ENCODE measurements at regions not wholly inside any gene's neighbourhood (a gene's known extent, or its start where the extent isn't known, plus 50 kb on each side); places are given as distances from the start of the nearest gene placed in this dataset.

DNA sequence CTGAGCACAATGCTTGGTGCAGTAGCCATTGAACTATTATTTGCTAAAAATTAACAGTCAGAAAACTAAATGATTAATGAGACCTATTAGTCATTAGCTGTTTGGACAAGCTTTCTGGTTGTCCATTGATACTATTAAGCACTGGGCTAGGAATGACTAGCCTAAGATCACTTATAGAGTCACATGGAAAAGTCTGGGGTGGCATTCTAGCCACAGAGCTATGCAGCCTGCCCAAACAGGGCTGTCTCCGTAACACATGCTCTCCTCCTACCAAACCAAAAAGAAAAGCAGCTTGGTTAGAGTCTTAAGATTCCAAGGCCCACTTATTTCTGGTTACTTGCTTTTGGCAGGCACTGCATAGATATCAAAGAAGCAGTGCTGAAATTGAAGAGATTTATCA lies 193.5 kb upstream of the NBEA start:
- no peak for DNase-seq (ENCODE audit: low spot score)

DNA sequence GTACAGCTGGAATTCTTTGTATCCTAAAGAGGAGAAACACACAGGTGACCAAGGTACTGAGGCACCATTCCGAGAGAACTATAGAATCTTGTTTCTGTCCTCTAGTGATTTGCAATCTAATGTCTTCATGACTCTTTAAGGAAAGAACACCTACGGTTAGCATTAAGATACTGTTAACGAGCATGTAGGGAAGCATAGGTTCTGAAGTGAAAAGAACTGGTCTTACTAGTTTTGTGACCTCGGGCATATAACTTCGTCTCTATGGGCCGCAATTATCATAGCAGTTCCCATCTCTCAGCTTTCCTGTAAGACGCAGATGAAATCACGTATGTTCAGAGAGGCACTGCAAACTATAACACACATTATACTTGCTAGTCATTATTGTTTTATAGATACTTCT lies 193.0 kb upstream of the NBEA start:
- peak; percentile 69 for DNase-seq (ENCODE audit: low spot score)

- peak; percentile 69 for DNase-seq (ENCODE audit: low spot score)
Measured at GRCh38 chr13:34750078-34750931, 191.8 kb upstream of the NBEA start.

GRCh38 chr13:34751044-34751443 lies 191.0 kb upstream of the NBEA start:
- DNase-seq (ENCODE audit: low spot score), result no peak

GRCh38 chr13:34751492-34751891 lies 190.6 kb upstream of the NBEA start:
- DNase-seq (ENCODE audit: low spot score), result no peak

- DNase-seq (ENCODE audit: low spot score), result no peak
Measured at GRCh38 chr13:34752283-34752960, 189.6 kb upstream of the NBEA start.

DNA sequence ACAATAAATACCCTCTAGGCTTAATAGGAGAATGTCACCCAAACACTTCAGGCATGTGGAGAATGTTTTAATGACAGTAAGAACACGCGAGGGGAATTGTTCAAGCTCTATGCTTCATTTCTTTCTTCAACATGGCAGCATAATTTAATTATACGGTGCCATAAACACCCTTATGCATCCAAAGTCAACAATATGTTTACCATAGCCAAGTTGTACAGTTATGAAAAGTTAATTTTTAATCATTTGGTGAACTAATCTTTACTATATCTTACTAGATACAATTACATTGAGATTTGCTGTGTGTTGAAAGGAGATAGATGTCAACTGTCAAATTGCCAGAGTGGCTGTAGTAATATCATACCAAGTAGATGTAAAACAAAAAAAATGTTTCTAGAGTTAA lies 185.9 kb upstream of the NBEA start:
- no peak for DNase-seq (ENCODE audit: low spot score)

DNA sequence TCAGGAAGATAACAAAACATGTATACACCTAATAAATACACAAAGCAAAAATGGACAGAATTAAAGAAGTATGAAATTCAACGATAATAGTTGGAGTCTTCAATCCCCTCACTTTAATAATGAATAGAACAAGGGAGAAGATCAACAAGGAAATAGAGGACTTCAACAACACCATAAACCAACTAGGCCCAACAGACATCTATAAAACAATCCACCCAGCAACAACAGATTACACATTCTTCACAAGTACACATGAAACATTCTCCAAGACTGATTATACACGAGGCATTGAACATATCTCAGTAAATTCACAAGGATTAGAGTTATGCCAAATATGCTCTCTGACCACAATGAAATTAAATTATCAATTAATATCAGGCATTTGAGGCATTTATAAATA lies 185.5 kb upstream of the NBEA start:
- DNase-seq (ENCODE audit: low spot score), result no peak

DNA sequence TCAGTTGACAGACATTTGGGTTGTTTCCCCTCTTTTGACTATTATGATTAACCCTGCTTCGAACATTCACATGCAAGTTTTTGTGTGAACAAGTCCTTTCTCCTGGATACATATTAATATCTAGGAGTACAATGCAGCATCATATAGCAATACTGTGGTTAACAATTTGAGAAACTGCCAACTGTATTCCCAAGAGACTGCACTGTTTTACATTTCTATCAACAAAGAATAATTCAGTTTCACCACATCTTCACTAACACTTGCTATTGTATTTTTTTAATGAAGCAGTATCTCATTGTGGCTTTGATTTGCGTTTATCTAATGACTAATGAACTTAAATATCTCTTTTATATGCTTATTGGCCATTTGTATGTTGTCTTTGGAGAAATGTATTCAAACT lies 184.6 kb upstream of the NBEA start:
- no peak for DNase-seq (ENCODE audit: low spot score)

DNA sequence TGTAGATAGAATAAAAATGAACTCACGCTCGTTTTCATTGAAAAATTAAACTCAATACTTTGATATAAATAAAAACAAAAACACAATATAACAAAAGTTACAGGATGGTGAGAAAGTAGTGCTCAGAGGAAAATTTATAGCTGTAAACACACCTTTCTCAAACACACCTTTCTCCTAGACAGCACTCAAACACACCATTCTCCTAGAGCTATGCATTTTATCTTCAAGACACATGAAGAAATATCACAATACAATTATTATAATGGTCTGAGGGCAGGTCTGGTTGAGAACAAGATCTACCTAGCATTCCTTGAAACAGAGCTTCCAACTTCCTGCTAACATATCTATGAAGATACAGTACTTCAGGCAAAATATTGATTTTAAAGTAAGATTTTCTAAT lies 183.4 kb upstream of the NBEA start:
- DNase-seq (ENCODE audit: low spot score), result no peak

DNA sequence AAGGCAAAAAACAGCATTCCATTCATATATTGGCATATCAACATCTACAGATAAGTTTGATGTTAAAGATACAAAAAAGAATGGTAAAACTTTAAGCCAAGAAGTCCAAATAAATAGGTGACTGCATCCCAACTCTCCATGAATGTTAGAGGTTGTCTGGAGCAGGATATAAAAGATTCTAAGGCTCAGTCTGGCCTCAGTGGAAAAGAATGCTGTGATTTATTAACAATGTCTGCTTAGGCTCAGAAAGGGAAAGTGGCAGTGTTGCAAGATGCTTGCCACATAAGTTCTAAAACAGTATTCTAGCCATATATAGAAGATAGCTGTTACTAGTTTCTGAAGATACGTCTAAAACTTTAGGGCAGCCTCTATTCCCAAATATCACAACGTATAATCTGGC lies 179.8 kb upstream of the NBEA start:
- peak; percentile 94 for DNase-seq (ENCODE audit: low spot score)

- DNase-seq (ENCODE audit: low spot score), result no peak
Measured at GRCh38 chr13:34764246-34764645, 177.8 kb upstream of the NBEA start.

DNA sequence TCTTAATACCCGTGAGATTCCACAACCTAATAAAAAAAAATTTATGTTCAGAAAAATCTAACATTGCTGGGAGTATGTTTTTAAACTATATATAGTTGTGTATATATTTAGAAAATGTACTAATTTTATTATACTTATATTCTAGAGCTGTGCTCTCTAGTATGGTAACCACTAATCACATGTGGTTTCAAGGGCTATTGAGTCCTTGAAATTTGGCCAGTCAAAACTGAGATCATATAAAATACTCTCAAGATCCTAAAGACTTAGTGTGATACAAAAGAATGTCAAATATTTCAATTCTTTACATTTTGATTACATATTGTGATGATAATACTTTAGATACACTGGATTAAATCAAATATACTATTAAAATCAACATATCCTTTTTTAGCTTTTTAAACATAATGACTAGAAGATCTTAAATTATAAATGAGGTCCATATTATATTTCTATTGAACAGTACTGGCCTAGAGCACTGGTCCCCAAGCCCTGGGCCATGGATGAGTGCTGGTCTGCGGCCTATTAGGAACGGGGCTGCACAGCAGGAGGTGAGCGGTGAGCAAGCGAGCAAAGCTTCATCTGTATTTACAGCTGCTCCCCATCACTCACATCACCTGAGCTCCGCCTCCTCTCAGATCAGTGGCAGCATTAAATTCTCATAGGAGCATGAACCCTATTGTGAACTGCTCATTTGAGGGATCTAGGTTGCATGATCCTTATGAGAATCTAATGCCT lies 176.5 kb upstream of the NBEA start:
- DNase-seq (ENCODE audit: low spot score), result no peak

GRCh38 chr13:34767778-34768177 lies 174.3 kb upstream of the NBEA start:
- DNase-seq (ENCODE audit: low spot score), result no peak

GRCh38 chr13:34772206-34772605 lies 169.9 kb upstream of the NBEA start:
- DNase-seq (ENCODE audit: low spot score), result no peak

DNA sequence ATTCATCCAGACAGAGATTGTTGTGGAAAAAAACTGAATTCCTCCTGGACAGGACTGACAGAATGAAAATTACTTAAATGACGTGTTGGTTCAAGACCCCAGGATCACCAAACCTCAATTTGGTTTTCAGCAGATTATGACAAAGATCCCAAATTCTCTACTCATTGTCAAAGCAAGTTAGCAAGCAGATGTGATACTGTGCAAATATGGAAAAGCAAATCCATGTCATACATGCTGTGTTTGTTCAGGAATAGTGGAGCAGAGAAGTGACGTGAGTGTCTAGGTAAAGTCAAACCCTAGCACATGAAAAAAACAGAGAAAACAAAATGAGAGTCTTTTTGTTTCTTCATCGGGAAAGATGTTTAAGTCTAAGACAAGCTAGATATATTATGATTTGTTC lies 169.2 kb upstream of the NBEA start:
- DNase-seq (ENCODE audit: low spot score), result no peak

DNA sequence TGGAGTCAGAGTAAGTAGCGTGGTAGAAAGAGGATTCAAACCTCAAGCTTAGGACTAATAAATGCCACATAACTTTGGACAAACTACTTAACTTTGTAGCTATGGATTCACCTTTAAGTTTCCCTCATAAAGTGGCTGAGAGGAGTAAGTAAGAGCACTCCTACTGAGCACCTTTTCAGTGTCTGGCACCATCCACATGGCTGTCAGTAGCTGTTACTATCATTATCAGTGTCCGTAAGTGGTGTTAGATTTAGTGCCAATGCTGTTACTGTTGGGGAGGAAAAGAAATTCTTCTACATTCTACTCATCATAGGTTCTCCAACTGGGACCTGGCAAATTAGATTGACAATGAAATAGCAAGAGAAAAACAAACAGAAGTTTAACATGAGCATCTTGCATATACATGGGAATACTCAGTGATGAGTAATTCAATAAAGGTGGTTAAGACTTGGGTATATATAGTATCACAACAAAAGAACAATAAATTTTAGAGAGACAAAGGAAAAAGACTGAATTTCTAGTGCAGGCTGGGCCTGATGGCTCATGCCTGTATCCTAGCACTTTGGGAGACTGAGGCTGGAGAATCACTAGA lies 165.6 kb upstream of the NBEA start:
- DNase-seq (ENCODE audit: low spot score), result no peak

DNA sequence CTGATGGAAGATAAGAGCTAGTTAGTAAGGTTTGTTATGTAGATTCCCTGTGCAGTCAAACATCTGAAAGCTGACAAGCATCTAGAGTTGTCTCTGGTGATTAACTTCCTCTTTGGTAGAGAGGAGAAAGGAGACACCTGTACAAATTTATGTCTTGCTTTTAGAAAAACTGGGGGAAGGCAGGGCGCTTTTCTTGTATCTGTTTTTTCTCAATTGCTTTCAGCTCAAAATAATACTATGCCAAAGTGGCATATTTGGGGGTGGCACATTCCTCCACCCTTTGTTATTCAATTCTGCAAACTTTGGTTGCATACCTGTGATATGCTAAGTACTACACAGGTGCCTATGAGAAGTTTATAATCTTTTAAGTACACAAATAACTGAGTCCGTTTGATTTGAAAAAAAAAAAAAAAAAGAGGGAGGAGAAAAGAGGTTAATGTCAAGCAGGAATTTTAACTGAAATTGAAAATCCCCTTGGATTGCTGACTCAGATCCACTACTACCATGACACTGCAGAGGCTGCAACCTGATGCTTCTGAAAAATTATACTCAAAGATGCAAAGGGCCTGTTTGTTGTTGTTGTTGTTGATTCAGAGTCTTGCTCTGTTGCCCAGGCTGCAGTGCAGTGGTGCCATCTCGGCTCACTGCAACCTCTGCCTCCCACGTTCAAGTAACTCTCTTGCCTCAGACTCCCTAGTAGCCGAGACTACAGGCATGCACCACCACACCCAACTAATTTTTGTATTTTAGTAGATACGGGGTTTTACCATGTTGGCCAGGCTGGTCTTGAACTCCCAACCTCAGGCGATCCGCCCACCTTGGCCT lies 164.8 kb upstream of the NBEA start:
- DNase-seq (ENCODE audit: low spot score), result peak; percentile 52

DNA sequence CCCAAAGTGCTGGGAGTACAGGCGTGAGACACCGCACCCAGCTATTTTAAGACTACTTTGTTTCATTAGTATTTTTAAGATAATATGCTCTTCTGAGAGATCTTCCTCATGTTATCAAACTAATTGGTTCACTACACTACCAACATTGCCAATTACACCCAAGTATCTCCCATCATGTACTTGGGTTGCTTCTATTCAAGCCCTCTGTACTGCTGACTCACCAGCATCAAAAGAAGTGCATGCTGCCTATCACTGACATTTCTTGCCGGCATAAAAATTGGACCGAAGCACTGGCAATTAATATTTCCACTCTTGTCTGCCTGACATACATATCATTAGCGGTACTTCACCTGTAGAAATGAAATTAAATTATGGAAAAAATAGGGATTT lies 164.2 kb upstream of the NBEA start:
- DNase-seq (ENCODE audit: low spot score), result no peak

GRCh38 chr13:34779171-34779570 lies 162.9 kb upstream of the NBEA start:
- no peak for DNase-seq (ENCODE audit: low spot score)

DNA sequence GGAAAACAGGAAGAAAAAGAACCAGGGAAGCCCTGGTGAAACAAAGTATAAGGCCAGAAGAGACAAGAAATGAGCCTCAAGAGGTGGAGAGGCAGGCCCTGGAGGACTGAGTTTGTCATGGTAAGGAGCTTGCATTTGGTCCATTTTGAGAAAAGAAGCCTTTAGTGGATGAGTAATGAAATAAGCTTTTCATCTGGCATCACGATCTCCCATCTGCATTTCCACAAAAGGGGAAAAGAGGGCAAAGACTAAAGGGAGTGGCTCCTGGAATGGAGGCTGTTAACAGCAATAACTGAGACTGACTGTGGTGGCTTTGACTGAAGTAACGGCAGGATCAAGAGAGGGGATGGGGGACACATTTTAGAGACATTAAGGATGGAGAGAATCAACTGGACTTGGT lies 148.8 kb upstream of the NBEA start:
- no peak for DNase-seq (ENCODE audit: low spot score)
